ENCODE measurements at regions not wholly inside any gene's neighbourhood (a gene's known extent, or its start where the extent isn't known, plus 50 kb on each side); places are given as distances from the start of the nearest gene placed in this dataset.

DNA sequence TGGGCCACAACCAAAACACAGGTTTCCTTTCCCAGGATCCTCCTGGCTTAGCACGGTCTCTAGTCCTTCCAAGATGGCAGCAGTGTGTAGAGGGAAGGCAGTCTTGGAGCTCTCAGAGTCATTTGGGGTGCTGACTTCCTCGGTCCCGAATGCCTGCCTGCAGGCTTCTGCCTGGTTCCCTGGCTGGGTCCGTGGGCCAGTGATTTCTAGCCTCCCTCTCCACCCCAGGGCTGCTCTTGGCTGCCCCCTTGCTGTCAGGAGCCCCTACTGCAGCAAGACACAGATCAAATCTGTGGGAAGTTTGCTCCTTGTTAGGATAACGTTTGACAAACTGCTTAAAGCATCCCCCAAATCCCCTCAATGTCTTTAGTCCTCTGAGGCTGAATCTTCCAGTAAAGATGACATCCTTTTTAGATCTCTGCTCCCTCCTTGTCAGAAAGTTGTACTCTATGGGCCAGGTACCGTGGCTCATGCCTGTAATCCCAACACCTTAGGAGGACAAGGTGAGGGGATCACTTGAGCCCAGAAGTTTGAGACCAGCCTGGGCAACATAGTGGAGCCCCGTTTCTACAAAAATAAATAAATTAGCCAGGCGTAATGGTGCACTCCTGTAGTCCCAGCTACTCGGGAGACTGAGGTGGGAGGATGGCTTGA is 272.5 kb downstream of the RRAGC start:
- no TSS peak for BruUV-seq (replicated peaks)
- H3K4me2 ChIP-seq (ENCODE audit: insufficient read depth, low read length), result no peak overlapping the region
- TF ChIP-seq FOS (IDR thresholded peaks at IDR 0.05; ENCODE audit: borderline replicate concordance, insufficient read depth, low read length), result no peak
- TF ChIP-seq, protein P1, sequence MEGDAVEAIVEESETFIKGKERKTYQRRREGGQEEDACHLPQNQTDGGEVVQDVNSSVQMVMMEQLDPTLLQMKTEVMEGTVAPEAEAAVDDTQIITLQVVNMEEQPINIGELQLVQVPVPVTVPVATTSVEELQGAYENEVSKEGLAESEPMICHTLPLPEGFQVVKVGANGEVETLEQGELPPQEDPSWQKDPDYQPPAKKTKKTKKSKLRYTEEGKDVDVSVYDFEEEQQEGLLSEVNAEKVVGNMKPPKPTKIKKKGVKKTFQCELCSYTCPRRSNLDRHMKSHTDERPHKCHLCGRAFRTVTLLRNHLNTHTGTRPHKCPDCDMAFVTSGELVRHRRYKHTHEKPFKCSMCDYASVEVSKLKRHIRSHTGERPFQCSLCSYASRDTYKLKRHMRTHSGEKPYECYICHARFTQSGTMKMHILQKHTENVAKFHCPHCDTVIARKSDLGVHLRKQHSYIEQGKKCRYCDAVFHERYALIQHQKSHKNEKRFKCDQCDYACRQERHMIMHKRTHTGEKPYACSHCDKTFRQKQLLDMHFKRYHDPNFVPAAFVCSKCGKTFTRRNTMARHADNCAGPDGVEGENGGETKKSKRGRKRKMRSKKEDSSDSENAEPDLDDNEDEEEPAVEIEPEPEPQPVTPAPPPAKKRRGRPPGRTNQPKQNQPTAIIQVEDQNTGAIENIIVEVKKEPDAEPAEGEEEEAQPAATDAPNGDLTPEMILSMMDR (IDR thresholded peaks at IDR 0.05; ENCODE audit: extremely low read depth in 1 of 2, insufficient read depth in 1 of 2, low read depth in 1 of 2, low read length in 2 of 2), result peak; percentile 90 to 93
- TF ChIP-seq EZH2 (IDR thresholded peaks at IDR 0.05; ENCODE audit: borderline replicate concordance, low read depth, low read length, severe bottlenecking), result no peak
- no peak for TF ChIP-seq POLR2A (IDR thresholded peaks at IDR 0.05; ENCODE audit: low read depth, low read length)
- H3K9me1 ChIP-seq (replicated peaks; ENCODE audit: control insufficient read depth, extremely low read depth, insufficient read depth, low read length), result no peaks in the 10 kb centered on the region
- POLR2A ChIA-PET, result no interaction called here
- no peak overlapping the region for H3K9ac ChIP-seq (replicated peaks; ENCODE audit: extremely low read depth, insufficient read depth, low read length)
- H3K36me3 ChIP-seq (ENCODE audit: control insufficient read depth in 2 of 2, extremely low read depth in 1 of 2, insufficient read depth in 2 of 2, low read length in 2 of 2), result no peaks in the 10 kb centered on the region
- DNase-seq (ENCODE audit: low read depth, low spot score), result peak; percentile 41
- peaks cover 0 to 1% of the 10 kb centered on the region in 2 experiments for H3K27me3 ChIP-seq (ENCODE audit: control insufficient read depth in 2 of 2, insufficient read depth in 2 of 2, low read length in 2 of 2)
- no peak overlapping the region for H3K27ac ChIP-seq (ENCODE audit: insufficient read depth, low read depth, low read length)
- intact Hi-C loops (cut with micrococcal nuclease) (loop anchor here (1.0 kb wide), 2 partner anchors 550 to 561 kb away; no protein-coding TSS in a partner anchor), dilution Hi-C loops (cut with MboI; ENCODE audit: extremely low pct_ligation_motif_present, low sequenced_read_pairs) (no loop called here)
- H3K4me3 ChIP-seq (replicated peaks in 1 of 3; ENCODE audit: insufficient read depth in 1 of 3, low read depth in 1 of 3, low read length in 3 of 3), result no peak overlapping the region
- CTCF ChIA-PET, result interaction anchor here (2.1 kb wide), 1 partner anchor 248 kb away, joined by 6 read pairs; no protein-coding TSS in a partner anchor
- no peaks in the 10 kb centered on the region for H3K79me2 ChIP-seq (ENCODE audit: control insufficient read depth, insufficient read depth, low read length)
- no peaks in the 10 kb centered on the region for H3K9me3 ChIP-seq (replicated peaks; ENCODE audit: control insufficient read depth, insufficient read depth, low read length)
- no peaks in the 10 kb centered on the region for H4K20me1 ChIP-seq (replicated peaks; ENCODE audit: control insufficient read depth, extremely low read depth, insufficient read depth, low read length)
- peak; percentile 81 for FAIRE-seq
- H3K4me1 ChIP-seq (ENCODE audit: control insufficient read depth, extremely low read depth, insufficient read depth, low read length), result no peaks in the 10 kb centered on the region
- no peak overlapping the region for H2AFZ ChIP-seq (ENCODE audit: low read depth, low read length)

DNA sequence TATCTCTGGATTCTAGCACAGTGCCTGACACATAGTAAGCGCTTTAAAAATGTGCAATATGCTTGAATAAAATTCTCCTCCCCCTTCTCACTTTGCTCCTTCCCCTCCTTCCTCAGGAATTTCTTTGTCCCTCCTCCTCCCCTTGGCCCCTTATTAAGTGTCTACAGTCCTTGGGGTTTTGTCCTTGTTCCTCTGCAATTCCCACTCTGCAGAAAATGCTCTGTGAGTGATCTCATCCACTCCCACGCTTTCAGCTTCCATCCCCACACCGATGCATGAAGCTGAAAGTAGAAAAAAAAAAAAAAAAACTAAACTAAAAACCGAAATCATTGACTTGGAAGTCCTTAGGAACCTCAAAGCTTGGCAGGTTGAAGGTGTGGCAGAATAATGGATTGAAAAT is 273.6 kb downstream of the RRAGC start:
- BruUV-seq (replicated peaks), result no TSS peak
- FAIRE-seq (no peak), DNase-seq (ENCODE audit: low read depth, low spot score) (no peak)
- no peak overlapping the region for H3K9ac ChIP-seq (replicated peaks; ENCODE audit: extremely low read depth, insufficient read depth, low read length)
- no peak overlapping the region for H2AFZ ChIP-seq (ENCODE audit: low read depth, low read length)
- H3K9me1 ChIP-seq (replicated peaks; ENCODE audit: control insufficient read depth, extremely low read depth, insufficient read depth, low read length), result no peaks in the 10 kb centered on the region
- H3K79me2 ChIP-seq (ENCODE audit: control insufficient read depth, insufficient read depth, low read length), result no peaks in the 10 kb centered on the region
- CTCF ChIA-PET, result interaction anchor here (2.1 kb wide), 1 partner anchor 249 kb away, joined by 6 read pairs; no protein-coding TSS in a partner anchor
- no peaks in the 10 kb centered on the region for H3K4me1 ChIP-seq (ENCODE audit: control insufficient read depth, extremely low read depth, insufficient read depth, low read length)
- H3K4me3 ChIP-seq (replicated peaks in 1 of 3; ENCODE audit: insufficient read depth in 1 of 3, low read depth in 1 of 3, low read length in 3 of 3), result no peak overlapping the region
- intact Hi-C loops (cut with micrococcal nuclease), result no loop called here
- H3K9me3 ChIP-seq (replicated peaks; ENCODE audit: control insufficient read depth, insufficient read depth, low read length), result no peaks in the 10 kb centered on the region
- H3K27me3 ChIP-seq (ENCODE audit: control insufficient read depth in 2 of 2, insufficient read depth in 2 of 2, low read length in 2 of 2), result peaks cover 0 to 1% of the 10 kb centered on the region in 2 experiments
- H3K27ac ChIP-seq (ENCODE audit: insufficient read depth, low read depth, low read length), result no peak overlapping the region
- dilution Hi-C loops (cut with MboI; ENCODE audit: extremely low pct_ligation_motif_present, low sequenced_read_pairs), result no loop called here
- POLR2A ChIA-PET, result no interaction called here
- TF ChIP-seq, protein P1 (IDR thresholded peaks at IDR 0.05; ENCODE audit: extremely low read depth in 1 of 2, insufficient read depth in 1 of 2, low read depth in 1 of 2, low read length in 2 of 2), result no peak
- no peak for TF ChIP-seq FOS (IDR thresholded peaks at IDR 0.05; ENCODE audit: borderline replicate concordance, insufficient read depth, low read length)
- TF ChIP-seq GATA2 (IDR thresholded peaks at IDR 0.05; ENCODE audit: insufficient read depth, insufficient read length, low read depth, low read length), result no peak
- no peak for TF ChIP-seq MYC (IDR thresholded peaks at IDR 0.05; ENCODE audit: low read depth, low read length)
- no peak for TF ChIP-seq EZH2 (IDR thresholded peaks at IDR 0.05; ENCODE audit: borderline replicate concordance, low read depth, low read length, severe bottlenecking)
- no peak for TF ChIP-seq POLR2A (IDR thresholded peaks at IDR 0.05; ENCODE audit: low read depth, low read length)
- no peak for TF ChIP-seq JUN (IDR thresholded peaks at IDR 0.05; ENCODE audit: borderline replicate concordance, insufficient read depth, insufficient read length, low read depth)
- TF ChIP-seq, protein P2, sequence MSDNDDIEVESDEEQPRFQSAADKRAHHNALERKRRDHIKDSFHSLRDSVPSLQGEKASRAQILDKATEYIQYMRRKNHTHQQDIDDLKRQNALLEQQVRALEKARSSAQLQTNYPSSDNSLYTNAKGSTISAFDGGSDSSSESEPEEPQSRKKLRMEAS (IDR thresholded peaks at IDR 0.05; ENCODE audit: insufficient read depth, insufficient read length), result no peak
- H3K36me3 ChIP-seq (ENCODE audit: control insufficient read depth in 2 of 2, extremely low read depth in 1 of 2, insufficient read depth in 2 of 2, low read length in 2 of 2), result no peaks in the 10 kb centered on the region
- H3K4me2 ChIP-seq (ENCODE audit: insufficient read depth, low read length), result no peak overlapping the region
- no peaks in the 10 kb centered on the region for H4K20me1 ChIP-seq (replicated peaks; ENCODE audit: control insufficient read depth, extremely low read depth, insufficient read depth, low read length)
